GM18951 (cell line): ENCODE measurements at regions not wholly inside any gene's neighbourhood (a gene's known extent, or its start where the extent isn't known, plus 50 kb on each side); places are given as distances from the start of the nearest gene placed in this dataset.

ENCODE experiments used
- POLR2A ChIP-seq: IDR thresholded peaks from 4 replicates; pipeline ENCODE4 v1.6.1; 2011; ENCODE audit warnings: mild to moderate bottlenecking; ENCODE audit not compliant: insufficient read length, insufficient read depth; ENCODE audit errors: extremely low read depth
- in situ Hi-C: fragments of 300-500 bp; cut with MboI; formaldehyde crosslinking; loops from one replicate; pipeline ENCODE4 v1.12.0; 2022; ENCODE audit warnings: low sequenced_read_pairs, mixed read lengths, inconsistent platforms; ENCODE audit not compliant: unreplicated experiment

DNA sequence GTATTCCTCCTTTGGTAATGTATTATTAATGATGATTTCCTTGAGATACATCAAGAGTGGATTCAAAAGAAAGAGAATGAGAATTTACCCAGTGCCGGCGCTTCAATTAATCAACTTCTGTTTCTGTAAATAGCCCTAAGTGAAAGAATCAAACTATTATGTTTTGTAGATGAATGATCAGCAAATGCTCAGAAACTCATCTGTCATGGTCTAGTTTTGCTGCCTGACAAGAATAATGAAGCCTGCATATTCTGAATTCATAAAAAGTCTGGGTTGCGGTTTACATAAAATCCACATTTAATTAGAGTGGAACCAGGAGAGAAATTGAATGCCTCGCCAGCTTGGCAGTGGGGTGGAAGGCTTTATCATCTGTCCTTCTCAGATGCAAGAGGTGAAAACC is 325.3 kb downstream of the GALC start:
- TF ChIP-seq POLR2A: no peak
- in situ Hi-C loops: no loop called here

DNA sequence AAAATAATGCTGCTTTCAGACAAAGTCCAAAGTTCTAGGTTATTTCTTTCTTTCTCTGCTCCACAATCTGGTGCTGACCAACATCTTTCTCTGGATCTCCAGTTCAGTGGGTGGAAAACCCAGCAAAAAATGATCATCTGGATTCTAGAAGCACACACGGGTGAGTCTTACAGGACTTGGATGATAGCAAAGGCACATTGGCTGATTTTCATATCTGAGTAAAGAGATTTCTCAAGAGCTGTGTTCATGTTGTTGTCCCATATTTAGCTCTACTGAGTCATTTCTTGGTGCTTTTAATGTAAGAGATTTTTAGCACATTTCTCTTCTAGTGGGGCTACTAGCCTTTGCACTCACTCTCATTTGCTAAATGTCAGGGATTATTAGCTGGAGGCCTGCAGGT is 336.7 kb downstream of the GALC start:
- in situ Hi-C loops: no loop called here
- no peak for TF ChIP-seq POLR2A

DNA sequence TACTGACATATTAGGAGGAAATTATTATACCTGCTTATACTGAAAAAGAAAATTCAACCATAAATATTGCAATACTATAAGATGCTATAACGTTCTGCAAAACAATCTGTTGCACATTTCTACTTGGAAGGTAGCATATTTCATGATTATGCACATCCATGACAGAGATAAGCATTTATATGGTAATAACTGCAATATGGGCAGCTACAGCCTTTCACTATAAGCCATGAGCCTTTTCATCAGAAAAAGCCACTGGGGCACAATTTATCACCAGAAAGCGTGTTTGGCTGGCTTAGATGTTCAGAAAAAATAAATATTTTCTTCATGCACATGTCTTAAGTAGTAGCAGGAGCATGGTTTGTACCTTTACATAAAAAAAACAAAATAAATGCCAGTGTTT is 340.7 kb downstream of the GALC start:
- in situ Hi-C loops: no loop called here
- no peak for TF ChIP-seq POLR2A

DNA sequence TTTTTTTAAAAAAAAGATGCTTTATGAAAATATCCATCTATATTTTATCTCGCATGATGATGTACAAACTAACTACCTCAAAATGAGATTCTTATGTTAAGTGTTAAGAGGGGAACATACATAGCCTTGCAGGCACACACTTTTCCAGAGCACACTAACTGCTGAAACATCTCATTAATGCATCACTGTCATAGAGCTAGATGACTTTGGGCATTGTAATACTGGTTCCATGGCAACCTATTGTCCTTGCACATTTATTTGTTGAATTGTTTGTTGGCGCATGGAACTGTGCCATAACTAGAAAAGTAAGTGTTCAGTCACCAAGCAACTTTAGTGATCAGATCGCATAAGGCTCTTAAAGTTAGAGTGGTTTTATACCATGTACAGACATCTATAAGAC is 348.3 kb downstream of the GALC start:
- in situ Hi-C loops: no loop called here
- TF ChIP-seq POLR2A: no peak

DNA sequence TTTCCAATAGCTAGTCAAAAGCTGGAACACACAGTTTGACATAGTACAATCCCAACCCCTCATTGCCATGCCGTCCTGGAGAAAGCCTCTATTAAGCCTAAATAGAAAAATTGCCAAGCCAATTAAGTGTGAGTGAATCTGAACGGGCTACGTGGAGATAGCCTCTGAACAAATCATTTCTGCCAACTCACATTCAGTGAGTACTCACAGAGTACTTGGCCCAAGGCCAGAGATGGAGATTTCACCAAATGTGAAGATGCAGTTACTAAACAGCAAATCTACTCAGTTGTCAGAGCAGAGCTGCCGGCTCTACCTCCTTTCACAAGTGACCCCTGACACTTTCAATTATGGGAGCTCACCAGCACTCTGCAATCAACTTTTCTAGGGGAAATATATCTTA is 350.0 kb downstream of the GALC start:
- in situ Hi-C loops: no loop called here
- TF ChIP-seq POLR2A: no peak

DNA sequence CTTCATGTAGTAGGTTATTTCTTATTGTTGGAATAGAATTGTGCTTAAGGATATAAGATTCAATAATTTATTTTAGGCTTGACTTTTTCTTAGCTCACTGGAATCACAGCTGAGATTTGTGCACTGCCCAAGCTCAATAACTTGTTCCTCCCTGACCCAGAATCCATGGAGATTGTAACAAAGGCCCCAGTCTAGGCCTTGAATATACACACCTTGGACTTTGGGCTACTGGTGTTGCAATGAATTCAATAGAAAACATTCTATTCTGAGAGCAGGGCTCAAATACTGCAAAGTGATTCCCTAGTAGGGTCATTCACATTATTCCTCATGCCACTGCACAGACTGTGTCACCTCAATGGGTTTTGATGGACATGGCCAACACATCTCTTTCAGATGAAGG is 352.4 kb downstream of the GALC start:
- no peak for TF ChIP-seq POLR2A
- in situ Hi-C loops: no loop called here

DNA sequence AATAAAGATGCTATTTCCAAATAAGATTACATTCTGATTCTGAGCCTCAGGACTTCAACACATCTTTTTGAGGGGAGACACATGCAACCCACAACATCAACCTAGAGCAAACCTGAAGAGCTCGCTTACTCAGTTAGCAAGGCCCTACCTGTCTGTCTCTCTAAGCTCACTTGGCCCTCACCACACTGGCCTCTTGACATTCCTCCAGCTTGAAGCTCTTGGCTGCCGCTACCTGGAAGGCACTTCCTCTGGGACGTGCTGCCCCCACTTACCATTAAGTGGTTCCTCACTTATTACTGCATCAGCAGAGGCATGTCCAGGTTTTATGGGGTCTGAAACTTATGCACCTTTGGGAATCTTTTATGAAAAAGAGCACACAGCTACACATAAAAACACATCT is 354.8 kb downstream of the GALC start:
- TF ChIP-seq POLR2A: no peak
- in situ Hi-C loops: no loop called here

DNA sequence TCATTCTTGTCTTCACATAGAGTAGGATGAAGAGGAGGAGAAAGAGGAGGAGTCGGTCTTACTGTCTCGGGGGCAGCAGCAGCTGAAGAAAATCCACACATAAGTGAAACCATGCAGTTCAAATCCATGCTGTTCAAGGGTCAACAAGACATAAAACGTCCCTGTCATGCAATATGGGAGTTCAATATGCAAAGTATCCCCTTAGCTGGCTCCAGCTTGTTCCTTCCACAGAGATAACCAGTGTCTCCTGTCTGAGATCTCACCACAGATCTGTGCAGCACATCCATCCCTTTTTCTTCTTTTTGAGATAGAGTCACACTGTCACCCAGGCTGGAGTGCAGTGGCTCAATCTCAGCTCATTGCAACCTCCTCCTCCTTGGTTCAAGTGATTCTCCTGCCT is 357.5 kb downstream of the GALC start:
- in situ Hi-C loops: no loop called here
- TF ChIP-seq POLR2A: no peak

DNA sequence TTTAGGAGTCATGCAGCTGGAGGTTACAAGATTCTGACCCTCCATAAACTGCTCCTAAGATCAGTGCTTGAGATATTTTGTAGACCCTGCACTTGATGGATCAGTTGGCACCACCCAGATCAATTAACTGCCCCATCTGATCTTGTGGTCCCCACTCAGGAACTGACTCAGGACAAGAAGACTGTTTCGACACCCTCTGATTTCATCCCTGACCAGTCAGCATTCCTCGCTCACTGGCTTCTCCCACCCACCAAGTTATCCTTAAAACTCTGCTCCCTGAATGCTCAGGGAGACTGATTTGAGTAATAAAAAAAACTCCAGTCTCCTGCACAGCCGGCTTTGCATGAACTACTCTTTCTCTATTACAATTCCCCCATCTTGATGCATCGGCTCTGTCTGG is 360.2 kb downstream of the GALC start:
- TF ChIP-seq POLR2A: no peak
- in situ Hi-C loops: no loop called here

DNA sequence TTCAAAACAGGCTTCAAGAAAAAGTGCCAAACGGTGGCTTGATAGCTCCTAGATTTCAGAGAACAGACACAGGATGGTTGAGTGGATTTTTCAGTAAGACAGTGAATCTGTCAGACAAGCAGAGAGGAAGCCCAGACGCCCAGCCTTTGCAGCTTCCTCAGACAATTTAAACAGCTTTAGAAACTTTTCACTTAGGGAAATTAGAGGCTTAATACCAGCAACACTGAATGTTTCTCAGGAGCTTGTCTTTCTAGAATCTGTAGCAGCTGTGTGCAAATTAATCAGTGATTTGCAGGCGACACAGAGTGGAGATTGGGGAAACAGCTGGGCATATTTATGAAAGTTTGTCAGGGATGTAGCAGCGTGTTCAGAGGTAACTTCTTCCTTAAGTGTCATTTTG is 362.1 kb downstream of the GALC start:
- TF ChIP-seq POLR2A: no peak
- in situ Hi-C loops: no loop called here

DNA sequence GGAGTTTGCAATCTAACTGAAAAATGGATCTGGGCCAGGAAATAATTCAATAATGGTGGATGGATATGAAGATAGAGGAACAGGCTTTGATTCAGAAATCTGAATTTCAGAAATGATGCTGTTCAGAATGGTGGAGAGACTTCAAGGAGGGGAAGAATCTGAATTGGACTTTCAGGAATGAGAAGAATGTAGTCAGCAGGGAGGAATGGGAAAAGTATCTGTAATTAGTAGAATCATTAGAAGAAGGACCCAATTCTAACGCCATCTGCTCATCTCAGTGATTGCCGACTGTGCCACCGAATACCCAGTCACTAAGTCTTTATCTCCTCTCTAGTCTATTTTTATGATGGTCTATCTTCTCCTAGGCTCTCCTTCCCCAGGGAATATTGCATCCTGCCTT is 363.2 kb downstream of the GALC start:
- in situ Hi-C loops: no loop called here
- TF ChIP-seq POLR2A: no peak

DNA sequence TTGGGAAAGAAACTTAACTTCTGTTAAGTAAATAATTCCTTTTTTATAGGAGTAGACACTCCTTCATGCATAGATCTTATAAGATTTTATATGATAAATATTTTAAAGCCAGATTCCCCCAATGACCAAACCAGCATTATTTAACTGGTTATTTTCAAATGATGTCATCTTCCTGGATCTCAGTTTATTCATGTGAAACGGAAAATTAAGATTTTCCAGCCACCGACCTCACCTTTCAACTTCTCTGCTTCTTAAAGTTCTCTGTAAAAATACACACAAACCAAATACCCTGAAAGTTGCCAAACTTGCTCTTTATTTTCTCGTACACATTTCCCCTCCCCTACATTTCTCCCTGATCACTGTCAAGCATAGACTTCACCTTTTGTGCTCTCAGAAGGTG is 364.2 kb downstream of the GALC start:
- in situ Hi-C loops: no loop called here

DNA sequence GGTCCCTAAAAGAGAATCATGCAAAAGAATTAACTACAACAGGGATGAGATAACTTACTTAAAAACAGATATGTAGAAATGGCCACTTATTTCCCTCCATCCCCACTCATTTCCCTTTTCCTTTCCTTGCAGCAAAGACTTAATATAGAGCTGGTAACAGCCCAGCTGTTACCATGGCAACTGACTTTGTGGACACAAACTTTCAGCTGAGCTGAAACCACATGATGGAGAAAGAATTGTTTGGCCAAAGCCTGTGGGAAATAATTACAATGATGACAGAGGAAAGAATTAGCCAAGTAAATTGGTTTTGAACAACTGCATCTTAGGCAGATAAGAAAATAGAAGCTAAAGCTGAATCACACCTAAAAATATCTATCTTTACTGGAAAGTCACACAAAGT is 364.9 kb downstream of the GALC start:
- in situ Hi-C loops: no loop called here
- no peak for TF ChIP-seq POLR2A

More for the DNA sequence above, 364.2 kb downstream of the GALC start:
- TF ChIP-seq POLR2A: no peak

DNA sequence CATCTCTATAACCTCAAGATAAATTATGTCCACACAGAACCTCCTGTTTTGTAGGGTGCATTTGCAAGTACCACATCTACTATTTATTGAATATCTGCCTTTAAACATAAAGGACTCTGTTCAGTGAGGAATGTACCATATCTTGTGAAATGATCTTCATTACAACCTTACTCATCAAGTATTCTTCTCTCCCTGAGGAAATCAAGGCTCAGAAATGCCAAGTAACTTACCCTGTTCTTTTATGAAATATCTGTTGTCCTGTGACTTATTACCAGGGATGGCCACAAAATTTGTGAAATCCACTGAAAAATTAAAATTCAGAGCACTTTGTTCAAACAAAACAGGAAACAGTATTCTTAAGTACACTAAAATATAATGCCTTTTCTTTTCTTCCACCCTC is 366.7 kb downstream of the GALC start:
- in situ Hi-C loops: no loop called here
- TF ChIP-seq POLR2A: no peak

DNA sequence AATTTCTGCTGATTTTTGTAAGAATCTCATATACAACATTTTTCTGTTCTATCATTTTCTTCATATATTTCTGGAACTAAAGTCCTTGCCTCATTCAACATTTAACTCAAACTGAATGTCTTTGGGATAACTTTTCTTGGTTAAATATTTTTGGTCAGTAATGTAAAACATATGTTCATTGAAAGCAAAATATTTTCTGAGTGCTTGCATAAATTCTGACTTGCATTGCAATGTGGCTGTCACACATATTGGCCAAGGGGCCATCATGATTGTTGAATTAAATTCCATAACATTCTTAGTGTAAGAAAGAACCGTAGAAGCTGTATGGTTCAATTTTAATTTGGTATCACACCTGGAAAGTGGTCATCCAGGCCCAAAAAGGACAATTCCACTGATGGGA is 369.4 kb downstream of the GALC start:
- no peak for TF ChIP-seq POLR2A
- in situ Hi-C loops: no loop called here
